PC-9 (cell line): ENCODE measurements at regions not wholly inside any gene's neighbourhood (a gene's known extent, or its start where the extent isn't known, plus 50 kb on each side); places are given as distances from the start of the nearest gene placed in this dataset.

Experiments
- EZH2 ChIP-seq: fragments of 200-600 bp; sonication (generic); IDR thresholded peaks from 2 replicates; pipeline ENCODE4 v1.8.0; 2017; ENCODE audit warnings: antibody characterized with exemption, low read depth
- TF ChIP-seq, protein P1 (sequence below): fragments of 200-600 bp; sonication (generic); conservative IDR thresholded peaks from 2 replicates; pipeline ENCODE4 v1.6.1; 2017; ENCODE audit warnings: mixed run types, antibody characterized with exemption, mild to moderate bottlenecking, moderate library complexity

DNA sequence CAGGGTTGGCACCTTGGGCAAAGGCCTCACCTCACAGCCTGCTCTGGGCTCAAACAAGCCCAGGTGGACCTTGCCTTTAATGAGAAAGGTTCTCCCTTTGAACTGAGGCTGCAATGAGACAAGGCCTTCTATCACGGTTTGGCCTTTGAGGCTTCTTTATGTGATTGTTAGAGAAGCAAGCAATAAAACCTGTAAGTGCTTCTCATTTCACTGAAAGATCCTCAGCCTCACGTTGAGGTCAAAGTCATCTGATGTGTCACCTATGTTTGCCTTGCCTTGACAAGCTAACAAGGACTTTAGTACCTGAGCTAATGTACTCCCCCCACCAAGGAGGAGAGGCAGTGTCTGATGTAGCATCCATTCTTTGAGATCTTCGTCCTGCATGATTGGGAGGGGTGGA is 155.9 kb upstream of the RBM19 start:
- TF ChIP-seq, protein P1, sequence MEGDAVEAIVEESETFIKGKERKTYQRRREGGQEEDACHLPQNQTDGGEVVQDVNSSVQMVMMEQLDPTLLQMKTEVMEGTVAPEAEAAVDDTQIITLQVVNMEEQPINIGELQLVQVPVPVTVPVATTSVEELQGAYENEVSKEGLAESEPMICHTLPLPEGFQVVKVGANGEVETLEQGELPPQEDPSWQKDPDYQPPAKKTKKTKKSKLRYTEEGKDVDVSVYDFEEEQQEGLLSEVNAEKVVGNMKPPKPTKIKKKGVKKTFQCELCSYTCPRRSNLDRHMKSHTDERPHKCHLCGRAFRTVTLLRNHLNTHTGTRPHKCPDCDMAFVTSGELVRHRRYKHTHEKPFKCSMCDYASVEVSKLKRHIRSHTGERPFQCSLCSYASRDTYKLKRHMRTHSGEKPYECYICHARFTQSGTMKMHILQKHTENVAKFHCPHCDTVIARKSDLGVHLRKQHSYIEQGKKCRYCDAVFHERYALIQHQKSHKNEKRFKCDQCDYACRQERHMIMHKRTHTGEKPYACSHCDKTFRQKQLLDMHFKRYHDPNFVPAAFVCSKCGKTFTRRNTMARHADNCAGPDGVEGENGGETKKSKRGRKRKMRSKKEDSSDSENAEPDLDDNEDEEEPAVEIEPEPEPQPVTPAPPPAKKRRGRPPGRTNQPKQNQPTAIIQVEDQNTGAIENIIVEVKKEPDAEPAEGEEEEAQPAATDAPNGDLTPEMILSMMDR: no peak
- TF ChIP-seq EZH2: no peak
